Hematopoietic multipotent progenitor cell treated with erythropoietin and hydrocortisone succinate and interleukin-3 and kit ligand, for 8 days (in vitro differentiated cells): ENCODE measurements at regions not wholly inside any gene's neighbourhood (a gene's known extent, or its start where the extent isn't known, plus 50 kb on each side); places are given as distances from the start of the nearest gene placed in this dataset.
"Not testable (repeated sequence)": the region's sequence is repeated elsewhere in the genome, so short reads cannot be mapped to it uniquely, and the experiment has no call there.

Experiments used
- DNase-seq: peaks from one replicate; pipeline ENCODE4 v3.0.0-alpha.2; 2015

DNA sequence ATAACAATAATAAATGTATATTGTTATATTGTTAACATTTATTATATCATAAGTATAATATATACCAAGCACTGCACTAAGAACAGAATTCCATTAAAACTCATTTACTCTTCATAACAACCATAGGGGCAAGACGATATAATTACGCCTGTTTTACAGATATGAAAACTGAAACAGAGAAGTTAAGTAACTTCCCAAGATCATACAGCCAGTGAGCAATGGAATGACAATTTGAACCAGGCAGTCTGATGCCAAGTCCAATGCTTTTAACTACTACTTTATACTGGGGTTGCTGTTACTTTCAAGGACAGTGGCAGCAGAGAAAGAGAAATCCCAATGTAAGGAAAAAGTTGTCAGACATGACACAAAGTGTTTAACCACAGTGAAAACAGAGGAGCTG is 338.8 kb upstream of the ID2 start:
- DNase-seq, result no peak

DNA sequence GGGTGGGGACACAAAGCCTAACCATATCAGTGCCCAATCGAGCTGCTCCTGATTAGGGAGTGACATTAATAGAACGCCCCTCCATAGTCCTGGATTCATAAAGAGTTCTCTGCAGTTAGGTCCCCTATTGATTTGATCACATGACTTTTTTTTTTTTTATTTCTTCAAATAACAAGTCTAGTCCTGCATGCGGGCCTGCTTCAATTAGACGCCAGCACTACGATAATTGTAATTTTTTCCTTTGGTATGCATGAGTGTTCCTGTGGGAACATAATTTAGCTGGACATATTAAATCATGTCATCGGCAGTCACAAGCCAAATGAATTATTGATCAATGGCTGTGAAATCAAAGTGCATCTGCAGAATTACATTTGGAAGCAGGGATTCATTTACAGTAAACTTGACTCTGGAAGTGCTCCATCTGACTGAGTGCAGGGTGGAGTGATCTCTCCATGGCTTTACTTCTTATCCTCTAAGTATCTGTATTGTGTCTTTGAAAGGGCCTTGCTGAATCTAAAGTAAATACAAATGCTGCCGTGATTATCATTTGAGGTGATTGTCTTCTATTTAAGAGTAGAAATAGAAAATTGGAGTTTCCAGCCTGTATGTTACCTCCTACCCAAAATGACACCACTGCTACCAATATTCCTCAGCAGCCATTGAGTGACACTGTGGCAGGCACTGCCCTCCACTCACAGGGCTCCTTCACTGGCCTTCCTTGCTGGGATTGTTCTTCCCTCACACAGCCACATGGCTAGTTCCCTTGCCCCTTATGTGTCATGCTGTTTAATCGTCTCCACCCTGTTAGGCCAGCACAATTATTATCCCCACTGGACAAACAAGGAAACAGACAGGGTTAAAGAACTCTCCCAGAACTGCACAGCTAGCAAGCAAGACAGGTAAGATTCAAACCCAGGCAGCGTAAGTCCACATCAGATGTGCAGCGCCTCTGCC is 337.4 kb upstream of the ID2 start:
- no peak for DNase-seq

DNA sequence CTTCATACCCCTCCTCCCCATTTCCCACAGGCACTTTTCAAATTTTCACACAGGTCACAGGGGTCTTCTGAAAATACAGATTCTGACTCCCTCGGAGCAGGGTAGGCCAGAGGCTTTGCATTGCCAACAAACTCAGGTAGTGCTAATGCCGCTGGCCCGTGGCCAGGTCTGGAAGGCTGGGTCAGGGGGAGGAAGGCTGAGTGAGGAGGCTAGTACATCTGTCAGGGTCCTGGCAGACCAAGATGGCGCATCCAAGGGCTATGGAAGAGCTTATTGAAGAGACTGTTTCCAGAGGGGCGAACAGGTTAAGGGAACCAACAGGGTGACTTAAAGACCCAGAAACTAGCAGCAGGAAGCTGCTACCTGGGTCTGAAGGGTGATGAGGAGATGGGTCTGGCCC is 336.7 kb upstream of the ID2 start:
- DNase-seq, result no peak

DNA sequence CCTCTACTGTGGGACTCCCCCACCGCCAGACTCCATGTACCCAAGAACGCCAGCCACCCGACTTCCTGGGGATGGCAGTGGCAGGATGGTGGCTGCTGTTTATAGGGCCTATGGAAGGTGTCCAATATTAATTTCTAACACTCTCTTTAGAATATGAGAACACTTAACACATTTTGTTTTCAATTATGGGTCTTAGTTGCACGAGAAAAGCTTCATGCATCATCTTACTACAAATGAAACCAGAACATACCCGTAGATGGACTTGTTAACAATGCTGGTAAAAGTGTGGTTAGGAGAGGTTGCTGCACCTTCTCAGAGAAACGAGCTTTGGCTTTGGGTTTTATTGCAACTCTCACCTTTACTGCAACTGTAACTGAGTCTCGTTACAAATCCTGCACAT is 335.6 kb upstream of the ID2 start:
- DNase-seq, result no peak

DNA sequence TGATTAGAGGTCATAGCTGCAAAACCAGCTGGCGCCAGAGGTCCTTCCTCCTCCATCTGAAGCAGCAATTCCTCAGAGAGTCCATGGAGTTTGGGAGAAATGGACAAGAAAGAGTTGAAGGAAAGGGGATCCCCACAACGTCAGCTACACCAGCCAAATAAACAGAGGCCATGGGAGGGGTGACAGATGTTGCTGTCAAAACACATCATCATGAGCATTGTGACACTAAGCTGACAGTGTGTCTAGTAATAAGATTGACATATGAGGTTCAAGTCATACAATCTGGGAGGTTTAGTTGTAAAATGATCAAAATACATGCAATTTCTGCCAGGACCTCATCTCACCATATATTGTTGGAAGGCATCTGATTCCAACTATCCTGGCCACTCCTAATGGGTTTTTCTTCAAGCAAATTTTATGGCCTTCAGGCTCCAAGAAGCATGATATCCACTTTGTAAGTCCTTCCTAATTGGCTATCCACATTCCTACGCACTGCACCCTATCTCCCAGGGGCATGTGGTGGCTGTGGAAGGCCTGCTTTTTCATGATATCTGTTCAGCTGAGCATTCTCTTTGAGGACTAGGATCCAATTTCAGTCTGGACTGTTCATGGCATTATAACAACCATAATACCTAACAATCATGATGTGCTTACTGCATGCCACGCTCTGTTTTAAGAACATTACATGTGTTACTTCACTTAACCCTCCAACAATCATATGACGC is 335.0 kb upstream of the ID2 start:
- DNase-seq, result peak; percentile 19

DNA sequence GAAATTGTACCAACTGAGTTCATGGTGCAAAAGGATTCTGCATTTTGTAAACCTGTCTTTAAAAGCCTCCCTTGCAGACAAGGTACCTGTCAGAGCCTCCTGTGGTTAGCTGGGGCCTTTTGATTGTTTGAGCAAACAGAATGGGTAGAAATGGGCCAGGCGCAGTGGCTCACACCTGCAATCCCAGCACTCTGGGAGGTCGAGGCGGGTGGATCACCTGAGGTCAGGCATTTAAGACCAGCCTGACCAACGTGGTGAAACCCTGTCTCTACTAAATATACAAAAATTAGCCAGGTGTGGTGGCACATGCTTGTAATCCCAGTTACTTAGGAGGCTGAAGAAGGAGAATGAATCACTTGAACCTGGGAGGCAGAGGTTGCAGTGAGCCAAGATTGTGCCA is 332.9 kb upstream of the ID2 start:
- not testable (repeated sequence) for DNase-seq

DNA sequence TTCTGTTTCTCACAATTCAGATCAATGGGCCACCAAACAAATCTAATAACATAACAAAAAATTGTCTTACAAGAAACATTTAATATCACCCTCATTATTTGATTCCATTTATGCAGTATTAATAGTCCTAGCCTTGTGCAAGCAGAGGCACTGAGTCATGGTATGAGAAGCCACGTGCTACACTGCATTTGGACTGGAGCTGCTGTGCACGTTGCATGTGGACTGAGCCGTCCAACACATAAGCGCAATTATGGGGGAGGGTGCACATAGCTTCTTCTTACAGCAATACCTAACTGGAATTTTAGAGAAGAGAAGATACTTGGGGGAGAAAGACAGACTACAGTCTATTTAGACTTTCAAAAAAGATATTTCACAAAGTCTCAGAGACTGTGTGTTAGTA is 329.6 kb upstream of the ID2 start:
- DNase-seq, result no peak

DNA sequence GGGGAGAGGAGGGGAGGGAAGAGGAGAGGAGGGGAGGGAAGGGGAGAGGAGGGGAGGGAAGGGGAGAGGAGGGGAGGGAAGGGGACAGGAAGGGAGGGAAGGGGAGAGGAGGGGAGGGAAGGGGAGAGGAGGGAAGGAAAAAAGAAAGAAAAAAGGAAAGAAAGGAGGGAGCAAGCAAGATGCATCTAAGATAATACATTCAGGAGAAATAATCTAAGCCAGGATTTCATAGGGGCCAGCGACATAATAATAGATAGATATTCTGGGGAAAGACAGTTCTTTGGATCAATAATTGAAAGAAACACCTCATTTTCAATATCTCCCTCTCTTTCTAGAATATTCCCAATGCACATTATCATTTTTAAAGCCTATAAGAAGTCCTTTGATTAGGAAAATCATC is 328.9 kb upstream of the ID2 start:
- no peak for DNase-seq

DNA sequence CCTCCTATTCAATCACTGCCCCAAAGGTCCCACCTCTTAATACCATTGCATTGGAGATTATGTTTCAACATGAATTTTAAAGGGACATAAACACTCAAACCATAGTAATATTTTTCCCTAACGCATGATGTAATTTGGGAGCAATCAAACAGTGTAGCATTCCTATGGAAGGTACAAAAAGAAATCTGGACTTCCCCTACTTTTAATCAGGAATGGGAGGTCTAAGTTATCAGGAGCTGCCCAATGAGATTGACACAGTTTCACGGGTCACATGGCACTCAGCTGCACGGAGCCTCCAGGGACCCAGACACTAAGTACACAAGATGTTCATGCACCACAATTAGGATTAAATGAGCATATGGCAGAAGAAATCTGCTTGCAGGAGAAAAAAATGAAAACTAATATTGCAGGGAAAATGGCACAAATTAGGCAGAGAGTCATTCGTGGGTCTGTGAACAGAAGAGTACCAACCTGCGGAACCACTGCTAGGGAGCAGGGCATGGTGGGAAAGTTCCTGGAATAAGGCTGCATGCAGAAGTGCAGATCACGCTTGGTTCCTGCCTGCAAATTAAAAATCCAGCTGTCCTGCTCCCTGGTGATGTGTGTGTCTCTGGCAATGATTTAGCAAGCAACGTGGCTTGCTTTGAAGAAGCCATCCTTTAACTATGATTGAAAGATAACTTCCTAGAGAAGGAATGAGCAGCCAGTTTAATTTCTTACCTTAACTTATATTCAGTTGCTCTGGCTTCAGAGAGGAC is 326.6 kb upstream of the ID2 start:
- no peak for DNase-seq

DNA sequence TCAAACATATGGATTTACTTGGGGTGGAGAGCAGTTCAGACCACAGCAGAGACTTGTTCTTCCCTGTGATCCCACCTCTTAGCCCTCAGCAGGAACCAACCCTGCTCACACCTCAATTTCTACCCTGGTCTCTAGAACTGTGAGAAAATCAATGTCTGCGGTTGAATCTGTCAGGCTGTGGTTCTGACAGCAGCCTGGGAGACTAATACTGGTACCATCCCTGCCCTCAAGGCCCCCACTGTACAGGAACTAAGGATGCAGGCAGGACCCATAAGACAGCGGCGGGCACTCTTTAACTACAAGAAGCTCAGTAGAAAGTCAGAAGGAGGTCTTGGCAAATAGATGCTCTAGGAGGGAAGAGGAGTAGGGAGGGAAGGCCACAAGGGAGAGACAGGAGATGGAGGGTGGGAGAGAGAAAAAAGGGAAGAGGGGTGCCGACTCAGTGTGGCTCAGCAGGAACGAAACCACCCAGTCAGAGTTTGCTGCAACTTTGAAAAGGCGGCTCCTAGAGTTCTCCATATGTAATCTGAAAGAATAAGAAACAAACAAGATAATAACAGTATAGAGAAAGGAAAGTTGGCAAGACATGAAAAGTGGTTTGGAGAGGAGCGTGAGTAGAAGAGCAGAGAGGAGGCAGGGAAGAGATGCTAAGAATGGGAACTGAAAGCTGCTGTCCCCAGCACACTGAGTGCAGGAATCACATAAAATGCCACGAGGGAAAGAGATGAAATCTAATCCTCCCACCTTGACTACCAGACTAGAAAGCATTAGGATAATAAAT is 323.9 kb upstream of the ID2 start:
- DNase-seq, result no peak

DNA sequence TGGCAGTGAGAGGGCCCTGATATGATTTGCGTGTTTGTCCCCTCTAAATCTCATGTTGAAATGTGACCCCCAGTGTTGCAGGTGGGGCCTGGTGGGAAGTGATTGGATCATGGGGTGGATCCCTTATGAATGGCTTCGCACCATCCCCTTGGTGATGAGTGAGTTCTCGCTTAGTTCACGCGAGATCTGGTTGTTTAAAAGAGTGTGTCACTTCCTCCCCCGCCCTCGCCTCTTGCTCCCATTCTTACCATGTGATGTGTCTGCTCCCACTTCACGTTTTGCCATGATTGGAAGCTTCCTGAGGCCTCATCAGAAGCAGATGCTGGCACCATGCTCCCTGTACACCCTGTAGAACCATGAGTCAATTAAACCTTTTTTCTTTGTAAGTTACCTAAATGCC is 319.9 kb upstream of the ID2 start:
- no peak for DNase-seq

DNA sequence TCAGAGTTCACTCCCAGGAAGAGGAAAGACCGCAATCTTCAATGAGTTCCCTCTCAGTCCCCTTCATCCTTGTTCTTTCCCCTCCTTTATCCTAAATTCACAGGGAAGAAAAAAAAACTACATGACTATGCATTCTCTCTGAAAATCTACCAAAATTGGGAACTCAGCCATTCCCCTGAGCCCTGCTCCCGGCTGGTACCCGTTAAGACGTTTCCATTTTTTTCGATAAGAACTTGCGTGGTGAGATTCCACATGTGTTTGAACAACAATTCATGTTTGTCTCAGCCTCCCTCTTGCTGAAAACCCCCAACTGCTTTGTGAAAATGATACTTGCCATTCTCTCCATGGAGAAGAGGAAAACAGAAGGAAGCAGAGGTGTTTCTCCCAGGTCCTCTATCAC is 318.7 kb upstream of the ID2 start:
- DNase-seq, result no peak

DNA sequence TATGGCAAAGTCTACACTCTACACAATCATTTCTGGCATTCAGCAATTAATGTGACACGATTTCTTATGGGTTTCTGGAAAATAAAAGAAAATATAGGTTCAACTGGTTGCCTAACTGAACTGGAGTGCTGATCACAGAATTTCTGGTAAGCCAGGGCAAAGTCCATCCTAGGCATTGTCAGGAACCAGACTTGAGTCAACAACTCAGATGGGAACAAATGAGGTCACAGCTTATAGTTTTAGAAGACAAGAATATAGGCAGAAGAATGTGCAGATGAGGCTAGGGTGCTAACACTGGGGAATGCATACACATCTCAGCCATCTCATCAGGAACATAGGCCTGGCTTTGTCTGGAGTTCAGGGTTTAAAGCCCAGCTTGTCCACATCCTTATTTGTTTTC is 317.2 kb upstream of the ID2 start:
- DNase-seq, result no peak

DNA sequence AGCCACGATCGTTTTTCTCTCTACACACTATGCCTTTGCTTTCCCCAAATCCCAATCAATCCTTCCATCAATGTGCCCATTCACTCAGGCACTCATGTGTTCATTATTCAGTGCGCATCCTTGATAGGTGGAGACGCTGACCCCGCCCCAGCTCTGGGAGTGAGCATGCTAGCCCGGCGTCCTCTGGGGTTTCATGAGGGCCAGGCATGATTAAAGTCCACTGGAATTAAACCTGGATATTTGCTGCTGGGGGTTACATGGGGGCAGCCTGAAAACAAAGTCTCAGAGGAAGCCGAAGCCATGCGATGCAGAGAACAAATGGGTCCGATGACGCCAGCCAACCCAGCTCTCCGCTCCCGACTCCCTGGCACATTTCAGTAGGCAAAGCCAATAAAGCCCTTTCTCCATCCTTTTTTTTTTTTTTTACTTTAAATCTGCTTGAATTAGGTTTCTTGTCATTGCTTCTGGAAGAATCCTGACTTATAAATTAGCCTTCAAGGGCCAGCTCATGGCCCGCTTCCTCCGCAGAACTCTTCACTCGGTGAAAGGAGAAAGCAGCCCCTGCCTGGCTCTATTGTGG is 316.4 kb upstream of the ID2 start:
- no peak for DNase-seq

DNA sequence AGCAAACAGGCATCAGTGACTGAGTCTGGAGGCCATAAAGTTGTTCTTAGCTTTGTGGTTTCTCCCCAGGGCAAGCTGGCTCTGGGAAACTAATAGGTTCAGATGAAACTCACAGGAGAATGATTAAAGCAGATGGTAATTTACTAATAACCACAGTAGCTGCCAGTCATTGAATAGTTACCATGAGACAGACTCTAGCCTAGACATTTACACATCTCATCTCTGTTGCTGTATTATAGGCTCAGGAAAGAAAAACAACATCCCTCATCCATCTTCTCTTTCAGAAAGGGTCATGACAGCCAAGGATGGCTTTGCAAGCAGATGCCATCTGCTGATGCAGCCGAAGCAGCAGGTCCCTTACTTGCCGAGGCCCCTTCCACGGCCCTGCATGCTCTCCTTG is 314.0 kb upstream of the ID2 start:
- DNase-seq, result no peak

DNA sequence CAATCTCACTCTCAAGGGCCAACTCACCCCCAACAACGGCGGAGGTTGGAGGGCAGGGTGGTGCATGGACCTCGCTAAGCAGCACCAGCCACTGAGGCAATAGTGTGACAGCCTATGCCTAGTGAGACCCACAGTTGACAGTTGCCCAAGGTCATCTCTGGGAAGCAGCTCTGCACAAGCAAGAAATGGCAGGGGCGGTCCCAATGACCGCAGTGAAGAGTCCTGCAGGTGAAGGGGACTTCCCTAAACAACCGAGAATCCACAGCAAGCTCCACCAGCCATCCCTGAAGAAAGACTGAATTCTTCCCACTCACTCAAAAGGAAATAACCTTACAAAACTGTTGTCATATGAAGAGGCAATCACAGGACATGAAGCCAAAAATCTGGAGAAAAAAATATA is 313.4 kb upstream of the ID2 start:
- no peak for DNase-seq

DNA sequence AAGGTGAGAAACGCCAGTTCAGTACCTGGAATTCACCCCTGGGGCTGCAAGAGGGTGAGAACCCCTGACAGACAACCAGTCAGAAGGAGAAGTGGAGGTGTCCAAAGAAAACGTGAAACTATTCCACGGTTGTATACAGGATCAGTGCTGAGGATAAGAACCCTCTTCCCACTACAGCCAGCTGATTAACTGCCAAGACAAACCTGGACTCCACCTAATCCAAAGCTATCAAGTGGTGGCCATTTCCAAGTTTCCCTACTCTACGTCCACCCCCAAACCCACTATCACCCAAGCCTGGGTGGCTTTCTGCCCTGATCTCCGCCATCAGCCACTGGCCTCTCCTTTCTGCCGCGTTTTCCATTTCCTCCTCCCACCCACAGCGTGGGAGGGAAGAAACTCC is 312.3 kb upstream of the ID2 start:
- no peak for DNase-seq

DNA sequence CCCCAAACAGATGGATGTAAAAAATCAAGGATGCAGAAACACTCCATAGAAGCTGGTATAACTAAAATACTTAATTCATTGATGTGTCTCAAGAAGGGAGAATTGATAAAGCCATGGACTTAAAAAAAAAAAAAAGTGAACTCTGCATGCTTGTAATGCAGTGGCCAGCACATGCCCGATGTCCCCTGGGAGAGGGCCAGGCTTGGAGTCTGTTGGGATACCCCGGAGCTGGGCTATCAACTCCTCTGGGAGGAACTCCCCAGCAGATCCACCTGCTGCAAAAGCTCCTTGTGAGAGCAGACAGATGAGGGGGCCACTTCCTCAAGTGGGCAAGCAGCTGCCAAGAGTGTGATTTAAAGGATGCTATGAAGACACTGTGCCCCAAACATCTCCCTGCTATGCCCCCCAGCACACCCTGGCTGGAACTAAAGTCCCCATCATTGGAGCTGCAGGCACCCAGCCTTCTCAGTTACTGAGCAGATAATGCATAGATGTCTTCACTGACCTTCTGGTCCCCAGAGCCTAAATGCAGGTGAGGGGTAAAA is 311.5 kb upstream of the ID2 start:
- no peak for DNase-seq

DNA sequence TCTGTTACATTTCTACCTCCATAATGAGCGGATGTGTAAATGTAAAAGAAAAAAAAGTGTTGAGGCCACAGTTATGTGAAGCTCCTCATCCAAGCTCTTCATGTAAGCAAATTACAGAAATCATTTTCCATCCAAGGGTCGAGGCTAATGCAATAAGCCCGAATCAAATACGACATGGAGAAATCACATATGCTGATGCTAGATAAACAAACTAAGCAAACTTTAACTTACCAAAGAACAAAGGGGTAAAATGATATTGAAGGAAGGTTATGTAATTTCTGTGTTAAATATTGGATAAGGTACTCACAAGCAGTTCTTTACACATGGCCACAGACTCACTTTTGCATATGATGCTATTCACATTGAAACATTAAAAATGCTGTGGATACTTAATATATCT is 310.2 kb upstream of the ID2 start:
- no peak for DNase-seq

DNA sequence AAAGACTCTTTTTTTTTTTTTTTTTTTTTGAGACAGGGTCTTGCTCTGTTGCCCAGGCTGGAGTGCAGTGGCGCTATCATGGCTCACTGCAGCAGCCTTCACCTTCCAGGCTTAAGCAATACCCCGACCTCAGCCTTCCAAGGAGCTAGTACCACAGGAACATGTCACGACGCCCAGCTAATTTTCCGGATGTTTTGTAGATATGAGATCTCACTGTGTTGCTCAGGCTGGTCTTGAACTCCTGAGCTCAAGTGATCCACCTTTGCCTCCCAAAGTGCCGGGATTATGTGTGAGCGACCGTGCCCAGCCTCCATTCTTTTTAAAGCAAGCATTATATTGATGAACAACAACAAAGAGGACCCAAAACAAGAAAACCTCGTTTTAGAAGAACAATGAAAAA is 307.1 kb upstream of the ID2 start:
- DNase-seq, result no peak

DNA sequence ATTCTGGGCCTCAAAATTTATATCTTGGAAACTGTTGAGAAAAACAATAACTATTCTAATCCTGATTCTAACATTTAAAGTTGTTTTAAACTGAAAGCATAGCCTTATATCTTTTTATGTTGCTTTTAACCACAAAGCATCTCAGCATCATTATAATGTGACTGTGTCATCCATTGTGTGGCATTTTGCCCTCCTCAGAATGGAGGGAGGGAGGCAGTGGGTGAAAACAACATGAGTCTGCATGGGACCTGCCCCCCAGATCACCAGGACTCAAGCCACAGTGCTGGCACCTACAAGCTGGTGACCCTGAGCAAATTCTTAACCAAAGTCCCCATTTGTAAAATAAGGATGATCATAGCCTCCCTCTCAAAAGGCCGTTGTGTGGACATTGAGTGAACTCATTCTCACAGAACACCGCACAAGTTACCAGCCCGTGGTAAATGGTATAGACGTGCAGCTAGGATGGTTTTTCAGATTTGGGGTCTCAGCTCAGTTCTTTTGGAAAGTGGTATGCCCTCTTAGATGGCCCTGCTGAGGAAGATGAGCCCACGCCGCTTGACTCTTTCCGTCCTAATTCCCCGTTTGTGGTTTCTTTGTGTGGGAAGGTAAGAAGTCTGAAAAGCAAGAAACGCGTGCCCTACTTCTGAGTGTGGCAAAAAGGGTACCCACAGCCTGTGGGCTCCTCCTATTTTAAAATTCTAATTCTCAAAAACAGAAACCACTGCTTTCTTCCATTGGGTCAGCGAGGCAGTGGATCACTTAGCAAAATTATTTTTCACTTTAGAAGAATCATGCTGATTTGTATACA is 305.0 kb upstream of the ID2 start:
- no peak for DNase-seq
